Renal cortical epithelial cell (primary cell): ENCODE measurements at regions not wholly inside any gene's neighbourhood (a gene's known extent, or its start where the extent isn't known, plus 50 kb on each side); places are given as distances from the start of the nearest gene placed in this dataset.

Experiments
- DNase-seq: peaks from one replicate; pipeline ENCODE4 v3.0.0-alpha.2; 2011; ENCODE audit warnings: low read depth

GRCh38 chr19:31223740-31224534, 125.3 kb downstream of the TSHZ3 start:
- DNase-seq, result no peak

GRCh38 chr19:31220540-31220939, 128.7 kb downstream of the TSHZ3 start:
- no peak for DNase-seq

- DNase-seq, result no peak
Observed at GRCh38 chr19:31214997-31215396, 134.2 kb downstream of the TSHZ3 start.

GRCh38 chr19:31214086-31214485, 135.2 kb downstream of the TSHZ3 start:
- peak; percentile 92 for DNase-seq

- no peak for DNase-seq
Observed at GRCh38 chr19:31211088-31211487, 138.1 kb downstream of the TSHZ3 start.

GRCh38 chr19:31205887-31206518, 143.2 kb downstream of the TSHZ3 start:
- DNase-seq, result no peak

- no peak for DNase-seq
Observed at GRCh38 chr19:31204115-31204514, 145.1 kb downstream of the TSHZ3 start.

- no peak for DNase-seq
Observed at GRCh38 chr19:31185261-31185660, 164.0 kb downstream of the TSHZ3 start.

GRCh38 chr19:31181535-31181934, 167.7 kb downstream of the TSHZ3 start:
- DNase-seq, result no peak

GRCh38 chr19:31180907-31181306, 168.3 kb downstream of the TSHZ3 start:
- no peak for DNase-seq

GRCh38 chr19:31179471-31179852, 169.8 kb downstream of the TSHZ3 start:
- DNase-seq, result no peak

GRCh38 chr19:31178833-31179470, 170.3 kb downstream of the TSHZ3 start:
- DNase-seq, result no peak

- DNase-seq, result no peak
Observed at GRCh38 chr19:31177246-31177645, 172.0 kb downstream of the TSHZ3 start.

- DNase-seq, result no peak
Observed at GRCh38 chr19:31175564-31176348, 173.5 kb downstream of the TSHZ3 start.

- DNase-seq, result no peak
Observed at GRCh38 chr19:31174948-31175347, 174.3 kb downstream of the TSHZ3 start.

- DNase-seq, result no peak
Observed at GRCh38 chr19:31173991-31174390, 175.2 kb downstream of the TSHZ3 start.

GRCh38 chr19:31171936-31172335, 177.3 kb downstream of the TSHZ3 start:
- no peak for DNase-seq

- DNase-seq, result no peak
Observed at GRCh38 chr19:31170046-31170445, 179.2 kb downstream of the TSHZ3 start.

- DNase-seq, result no peak
Observed at GRCh38 chr19:31168106-31168625, 181.1 kb downstream of the TSHZ3 start.

- no peak for DNase-seq
Observed at GRCh38 chr19:31167690-31168089, 181.5 kb downstream of the TSHZ3 start.

- DNase-seq, result no peak
Observed at GRCh38 chr19:31166206-31166605, 183.0 kb downstream of the TSHZ3 start.

- no peak for DNase-seq
Observed at GRCh38 chr19:31164791-31165251, 184.4 kb downstream of the TSHZ3 start.
